Loucy (cell line): ENCODE measurements at regions not wholly inside any gene's neighbourhood (a gene's known extent, or its start where the extent isn't known, plus 50 kb on each side); places are given as distances from the start of the nearest gene placed in this dataset.

ENCODE experiments used
- H2AFZ ChIP-seq: fragments of 200-600 bp; sonication (generic); 2 replicates; pipeline ENCODE4 v1.6.0; 2016; ENCODE audit warnings: antibody characterized with exemption, mild to moderate bottlenecking, low read length, moderate library complexity
- H3F3A ChIP-seq: fragments of 200-600 bp; 2 replicates; pipeline ENCODE4 v1.6.0; 2016; ENCODE audit warnings: antibody characterized with exemption, low read depth, mild to moderate bottlenecking
- H3K27me3 ChIP-seq: fragments of 200-600 bp; sonication (generic); 2 replicates; pipeline ENCODE4 v1.6.1; 2014; ENCODE audit warnings: low read length, mild to moderate bottlenecking; ENCODE audit not compliant: insufficient read depth, poor library complexity, severe bottlenecking
- H3K36me3 ChIP-seq: fragments of 200-600 bp; sonication (generic); 2 replicates; pipeline ENCODE4 v1.6.1; 2016; ENCODE audit warnings: low read length; ENCODE audit not compliant: insufficient read depth
- H3K4me1 ChIP-seq: fragments of 200-600 bp; sonication (generic); 2 replicates; pipeline ENCODE4 v1.5.1; 2014; ENCODE audit warnings: low read length, mild to moderate bottlenecking; ENCODE audit not compliant: insufficient read depth, poor library complexity, severe bottlenecking
- H3K4me2 ChIP-seq: fragments of 200-600 bp; sonication (generic); 2 replicates; pipeline ENCODE4 v1.6.0; 2014; ENCODE audit warnings: antibody characterized with exemption, low read length, low read depth, mild to moderate bottlenecking; ENCODE audit not compliant: poor library complexity, severe bottlenecking
- H3K4me3 ChIP-seq: fragments of 200-600 bp; sonication (generic); 2 replicates; pipeline ENCODE4 v1.5.1; 2014; ENCODE audit warnings: low read length, mild to moderate bottlenecking, mixed read lengths; ENCODE audit not compliant: poor library complexity, severe bottlenecking
- H3K79me2 ChIP-seq: fragments of 200-600 bp; sonication (generic); 2 replicates; pipeline ENCODE4 v1.6.1; 2014; ENCODE audit warnings: low read length; ENCODE audit not compliant: insufficient read depth
- H3K9ac ChIP-seq: fragments of 200-600 bp; sonication (generic); 2 replicates; pipeline ENCODE4 v1.6.0; 2014; ENCODE audit warnings: mild to moderate bottlenecking, low read depth, low read length, moderate library complexity; ENCODE audit not compliant: poor library complexity, severe bottlenecking
- H3K9me2 ChIP-seq: fragments of 200-600 bp; sonication (generic); replicated peaks from 2 replicates; pipeline ENCODE4 v1.6.1; 2016; ENCODE audit warnings: low read depth, low read length, mixed read lengths
- H3K9me3 ChIP-seq: fragments of 200-600 bp; sonication (generic); 2 replicates; pipeline ENCODE4 v1.6.1; 2014; ENCODE audit warnings: mild to moderate bottlenecking, antibody characterized with exemption, low read length, low read depth; ENCODE audit not compliant: insufficient read depth
- H4K20me1 ChIP-seq: fragments of 200-600 bp; sonication (generic); 2 replicates; pipeline ENCODE4 v1.6.0; 2014; ENCODE audit warnings: antibody characterized with exemption, low read length, mild to moderate bottlenecking; ENCODE audit not compliant: insufficient read depth, poor library complexity, severe bottlenecking
- CTCF ChIP-seq: fragments of 200-600 bp; sonication (generic); conservative IDR thresholded peaks from 2 replicates; pipeline ENCODE4 v1.5.1; 2014; ENCODE audit warnings: mild to moderate bottlenecking, antibody characterized with exemption, low read length
- EZH2phosphoT487 ChIP-seq: fragments of 200-600 bp; IDR thresholded peaks from 2 replicates; pipeline ENCODE4 v1.6.1; 2018; ENCODE audit warnings: antibody characterized with exemption, mild to moderate bottlenecking, moderate library complexity, borderline replicate concordance

DNA sequence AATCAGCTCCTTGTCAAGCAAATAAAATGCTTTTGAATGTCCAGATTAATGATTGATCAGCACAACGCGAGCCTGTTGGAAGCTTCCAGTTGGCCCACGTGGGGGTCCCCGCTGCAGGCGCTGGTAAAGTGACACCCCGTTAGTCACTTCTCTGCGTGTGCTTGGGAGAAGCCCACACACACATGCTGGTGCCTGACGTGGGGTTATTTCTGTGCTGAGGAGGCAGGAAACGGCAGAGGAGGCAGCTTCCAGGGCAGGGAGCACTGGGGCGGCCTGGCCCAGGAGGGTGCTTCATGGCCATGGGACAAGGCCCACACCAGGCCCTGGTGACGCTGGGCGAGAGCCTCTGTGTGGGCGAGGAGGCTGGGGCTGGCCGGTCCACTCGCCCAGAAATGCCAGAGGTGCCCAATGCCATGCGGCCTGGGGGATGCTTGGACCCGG, 101.5 kb downstream of the KIF26A start:
- no peaks in the 10 kb centered on the region for H3K27me3 ChIP-seq

GRCh38 chr14:104240434-104241157, 102.2 kb downstream of the KIF26A start:
- no peaks in the 10 kb centered on the region for H4K20me1 ChIP-seq
- H3K36me3 ChIP-seq = no peaks in the 10 kb centered on the region
- peaks cover 5% of the 10 kb centered on the region for H3K4me1 ChIP-seq
- no peak overlapping the region for H3K4me3 ChIP-seq
- no peaks in the 10 kb centered on the region for H3F3A ChIP-seq
- peaks cover 3% of the 10 kb centered on the region; the same call in 1 of the 2 replicates for H3K9me3 ChIP-seq
- no peak overlapping the region for H2AFZ ChIP-seq
- no peaks in the 10 kb centered on the region for H3K9me2 ChIP-seq
- H3K4me2 ChIP-seq = peak overlapping the region; percentile 16
- TF ChIP-seq CTCF (no peak), EZH2phosphoT487 (no peak)
- no peaks in the 10 kb centered on the region for H3K79me2 ChIP-seq
- H3K9ac ChIP-seq = no peak overlapping the region
- no peaks in the 10 kb centered on the region for H3K27me3 ChIP-seq

More for the DNA sequence above, 101.5 kb downstream of the KIF26A start:
- H3K4me3 ChIP-seq = no peak overlapping the region
- H3K4me1 ChIP-seq = peaks cover 5% of the 10 kb centered on the region
- H3K9me3 ChIP-seq = peaks cover 5% of the 10 kb centered on the region; the same call in 1 of the 2 replicates
- no peak overlapping the region for H2AFZ ChIP-seq
- H3F3A ChIP-seq = no peaks in the 10 kb centered on the region
- no peak for TF ChIP-seq EZH2phosphoT487
- TF ChIP-seq CTCF = no peak
- no peak overlapping the region for H3K9ac ChIP-seq
- no peaks in the 10 kb centered on the region for H3K36me3 ChIP-seq
- H3K79me2 ChIP-seq = no peaks in the 10 kb centered on the region
- H4K20me1 ChIP-seq = no peaks in the 10 kb centered on the region
- peak overlapping the region; percentile 16 for H3K4me2 ChIP-seq
- H3K9me2 ChIP-seq = no peaks in the 10 kb centered on the region

DNA sequence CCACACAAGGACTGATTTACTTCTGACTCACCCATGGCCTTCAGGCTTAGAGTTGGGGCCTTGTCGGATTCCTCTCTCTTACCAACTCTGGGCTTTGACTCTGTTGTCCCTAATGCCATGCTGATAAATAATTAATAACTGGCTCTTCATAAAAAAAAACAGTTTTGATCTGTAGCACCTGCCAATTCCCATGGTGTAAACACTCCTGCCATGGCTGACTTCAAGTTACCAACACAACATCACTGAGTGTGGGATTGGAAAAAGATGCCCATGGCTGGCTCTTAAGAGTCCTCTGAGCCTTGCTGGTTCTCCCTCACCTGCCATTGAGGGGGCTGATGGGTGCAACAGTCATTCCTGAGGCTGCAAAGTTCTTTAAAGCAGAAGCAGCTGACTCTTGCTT, 104.8 kb downstream of the KIF26A start:
- Histone ChIP-seq H4K20me1 (no peaks in the 10 kb centered on the region), H3K27me3 (no peaks in the 10 kb centered on the region), H3F3A (no peaks in the 10 kb centered on the region), H3K36me3 (no peaks in the 10 kb centered on the region), H3K4me2 (no peak overlapping the region), H2AFZ (no peak overlapping the region), H3K9me3 (no peaks in the 10 kb centered on the region; the same call in 1 of the 2 replicates), H3K79me2 (no peaks in the 10 kb centered on the region), H3K4me1 (peaks cover 5% of the 10 kb centered on the region), H3K9ac (no peak overlapping the region), H3K4me3 (no peak overlapping the region), H3K9me2 (no peaks in the 10 kb centered on the region)
- no peak for TF ChIP-seq CTCF
- no peak for TF ChIP-seq EZH2phosphoT487
